Keratinocyte (primary cell): ENCODE measurements at regions not wholly inside any gene's neighbourhood (a gene's known extent, or its start where the extent isn't known, plus 50 kb on each side); places are given as distances from the start of the nearest gene placed in this dataset.

Source experiments
- EZH2 ChIP-seq: IDR thresholded peaks from one replicate; pipeline ENCODE4 v1.6.1; 2012; ENCODE audit warnings: inconsistent platforms, mild to moderate bottlenecking, low read length, moderate library complexity
- TF ChIP-seq, protein P1 (sequence below), 3 experiments: IDR thresholded peaks in 1 of 3; conservative IDR thresholded peaks in 1 of 3; optimal IDR thresholded peaks in 1 of 3; 2 replicates in 2 of 3; 3 replicates in 1 of 3; pipeline versions ENCODE3 to v1.5.1; 2011; ENCODE audit warnings: low read length in 3 of 3, mild to moderate bottlenecking in 3 of 3, moderate library complexity in 2 of 3, control low read depth in 1 of 3, inconsistent platforms in 1 of 3; ENCODE audit not compliant: insufficient read depth in 2 of 3; ENCODE audit errors: extremely low read depth in 1 of 3

- TF ChIP-seq, protein P1, sequence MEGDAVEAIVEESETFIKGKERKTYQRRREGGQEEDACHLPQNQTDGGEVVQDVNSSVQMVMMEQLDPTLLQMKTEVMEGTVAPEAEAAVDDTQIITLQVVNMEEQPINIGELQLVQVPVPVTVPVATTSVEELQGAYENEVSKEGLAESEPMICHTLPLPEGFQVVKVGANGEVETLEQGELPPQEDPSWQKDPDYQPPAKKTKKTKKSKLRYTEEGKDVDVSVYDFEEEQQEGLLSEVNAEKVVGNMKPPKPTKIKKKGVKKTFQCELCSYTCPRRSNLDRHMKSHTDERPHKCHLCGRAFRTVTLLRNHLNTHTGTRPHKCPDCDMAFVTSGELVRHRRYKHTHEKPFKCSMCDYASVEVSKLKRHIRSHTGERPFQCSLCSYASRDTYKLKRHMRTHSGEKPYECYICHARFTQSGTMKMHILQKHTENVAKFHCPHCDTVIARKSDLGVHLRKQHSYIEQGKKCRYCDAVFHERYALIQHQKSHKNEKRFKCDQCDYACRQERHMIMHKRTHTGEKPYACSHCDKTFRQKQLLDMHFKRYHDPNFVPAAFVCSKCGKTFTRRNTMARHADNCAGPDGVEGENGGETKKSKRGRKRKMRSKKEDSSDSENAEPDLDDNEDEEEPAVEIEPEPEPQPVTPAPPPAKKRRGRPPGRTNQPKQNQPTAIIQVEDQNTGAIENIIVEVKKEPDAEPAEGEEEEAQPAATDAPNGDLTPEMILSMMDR (optimal IDR thresholded peaks at IDR 0.05 in 1 of 3, IDR thresholded peaks at IDR 0.05 in 1 of 3, conservative IDR thresholded peaks at IDR 0.05 in 1 of 3; ENCODE audit: extremely low read depth in 1 of 3, insufficient read depth in 2 of 3, low read length in 3 of 3): no peak
- TF ChIP-seq EZH2: no peak
These were observed 1095.2 kb upstream of the EDIL3 start for GRCh38 chr5:85479849-85480248.
